GM23248 (cell line): ENCODE measurements at regions not wholly inside any gene's neighbourhood (a gene's known extent, or its start where the extent isn't known, plus 50 kb on each side); places are given as distances from the start of the nearest gene placed in this dataset.

Experiments used
- EZH2 ChIP-seq: fragments of 200-600 bp; sonication (generic); IDR thresholded peaks from 2 replicates; pipeline ENCODE4 v1.6.1; 2018; ENCODE audit warnings: antibody characterized with exemption, mild to moderate bottlenecking; ENCODE audit not compliant: insufficient read depth, poor library complexity, severe bottlenecking
- EZH2phosphoT487 ChIP-seq: fragments of 200-600 bp; sonication (generic); IDR thresholded peaks from 2 replicates; pipeline ENCODE4 v1.6.1; 2018; ENCODE audit warnings: antibody characterized with exemption, moderate library complexity, mild to moderate bottlenecking, low read depth; ENCODE audit not compliant: insufficient read depth

DNA sequence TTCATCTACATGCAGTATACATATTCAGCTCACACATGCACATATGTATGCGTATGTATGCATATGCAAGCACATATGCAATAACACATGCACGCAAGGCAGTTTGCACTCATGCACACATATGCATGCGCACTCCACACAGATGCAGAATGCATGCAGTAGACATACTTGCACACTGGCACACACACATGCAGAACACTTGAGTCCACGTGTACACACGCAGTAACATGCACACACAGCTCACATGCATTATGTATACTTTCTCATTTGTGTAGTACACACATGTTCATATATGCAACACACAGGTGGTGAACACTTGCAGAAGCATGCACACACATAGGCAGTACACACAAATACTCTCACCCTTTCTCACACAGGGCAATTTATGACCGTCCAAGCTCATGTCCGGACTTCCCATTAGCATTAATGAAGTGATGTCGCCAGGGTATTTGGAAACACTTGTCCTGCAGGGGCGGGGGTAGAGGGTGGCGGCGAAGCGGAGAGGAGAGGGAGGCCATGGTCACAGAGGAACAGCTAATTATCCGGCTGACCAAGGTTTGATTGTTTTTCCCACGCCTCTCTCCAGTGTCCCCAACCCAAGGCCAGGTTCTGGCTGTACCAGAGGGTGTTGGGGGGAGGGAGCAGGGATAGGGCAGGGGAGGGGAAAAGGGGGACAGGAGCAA is 91.3 kb downstream of the VEGFA start:
- no peak for TF ChIP-seq EZH2phosphoT487
- TF ChIP-seq EZH2, result no peak
